ENCODE measurements at regions not wholly inside any gene's neighbourhood (a gene's known extent, or its start where the extent isn't known, plus 50 kb on each side); places are given as distances from the start of the nearest gene placed in this dataset.
"Not testable (repeated sequence)": the region's sequence is repeated elsewhere in the genome, so short reads cannot be mapped to it uniquely, and the experiment has no call there.

GRCh38 chr15:87722941-87723691, 533.4 kb downstream of the NTRK3 start:
- Mint-ChIP-seq H3K4me1 (ENCODE audit: low read depth) (no peaks in the 10 kb centered on the region), H3K9me3 (no peaks in the 10 kb centered on the region), H3K36me3 (ENCODE audit: low read depth) (no peaks in the 10 kb centered on the region), H3K27me3 (peaks cover 2% of the 10 kb centered on the region), H3K27ac (no peak overlapping the region), H3K4me3 (no peak overlapping the region)
- no peak for DNase-seq

DNA sequence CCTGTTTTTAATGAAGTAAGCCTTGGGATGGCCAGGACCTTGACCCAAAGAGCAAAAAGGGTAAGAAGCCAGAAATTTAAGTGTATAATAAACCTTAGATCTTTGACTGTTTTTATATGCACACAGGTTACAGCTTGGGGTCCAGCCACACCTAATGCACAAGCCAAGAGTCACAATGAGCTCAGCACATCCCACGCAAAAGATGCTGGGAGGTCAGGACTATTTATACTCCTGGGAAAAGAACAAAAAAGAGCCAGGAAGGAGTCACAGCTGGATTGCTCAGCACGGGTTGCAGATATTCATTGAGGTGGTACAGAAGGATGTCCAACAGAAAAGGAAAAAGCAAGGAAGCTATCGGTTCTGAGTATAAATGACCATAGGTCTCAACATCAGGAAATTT, 536.3 kb downstream of the NTRK3 start:
- Mint-ChIP-seq H3K27me3 (peaks cover 2% of the 10 kb centered on the region), H3K9me3 (no peaks in the 10 kb centered on the region), H3K4me1 (ENCODE audit: low read depth) (no peaks in the 10 kb centered on the region), H3K36me3 (ENCODE audit: low read depth) (no peaks in the 10 kb centered on the region), H3K4me3 (no peak overlapping the region), H3K27ac (no peak overlapping the region)
- DNase-seq = no peak

GRCh38 chr15:87716422-87716821, 540.1 kb downstream of the NTRK3 start:
- Mint-ChIP-seq H3K27me3 (no peaks in the 10 kb centered on the region), H3K9me3 (no peaks in the 10 kb centered on the region), H3K27ac (no peak overlapping the region), H3K4me1 (ENCODE audit: low read depth) (no peaks in the 10 kb centered on the region), H3K4me3 (no peak overlapping the region), H3K36me3 (ENCODE audit: low read depth) (no peaks in the 10 kb centered on the region)
- no peak for DNase-seq

DNA sequence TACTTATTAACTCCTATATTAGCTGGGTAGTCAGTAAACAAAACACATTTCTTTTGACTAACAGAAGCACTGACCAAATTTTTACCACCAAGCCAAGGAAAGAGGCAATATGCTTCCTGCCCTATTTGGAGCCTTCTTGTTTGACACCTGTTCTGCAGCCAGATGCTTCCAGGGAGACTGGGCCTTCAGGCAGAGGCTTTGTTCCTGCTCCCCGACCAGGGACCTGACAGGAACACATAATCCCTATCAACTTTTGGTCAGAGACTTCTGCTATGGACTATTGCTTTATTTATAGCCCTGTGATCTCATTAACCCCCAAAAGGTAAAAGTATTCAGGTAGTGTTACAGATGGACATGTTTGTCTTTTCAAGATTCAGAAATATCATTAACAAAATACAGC, 541.3 kb downstream of the NTRK3 start:
- Mint-ChIP-seq H3K4me1 (ENCODE audit: low read depth) (no peaks in the 10 kb centered on the region), H3K27ac (no peak overlapping the region), H3K4me3 (no peak overlapping the region), H3K9me3 (no peaks in the 10 kb centered on the region), H3K27me3 (no peaks in the 10 kb centered on the region), H3K36me3 (ENCODE audit: low read depth) (no peaks in the 10 kb centered on the region)
- no peak for DNase-seq

DNA sequence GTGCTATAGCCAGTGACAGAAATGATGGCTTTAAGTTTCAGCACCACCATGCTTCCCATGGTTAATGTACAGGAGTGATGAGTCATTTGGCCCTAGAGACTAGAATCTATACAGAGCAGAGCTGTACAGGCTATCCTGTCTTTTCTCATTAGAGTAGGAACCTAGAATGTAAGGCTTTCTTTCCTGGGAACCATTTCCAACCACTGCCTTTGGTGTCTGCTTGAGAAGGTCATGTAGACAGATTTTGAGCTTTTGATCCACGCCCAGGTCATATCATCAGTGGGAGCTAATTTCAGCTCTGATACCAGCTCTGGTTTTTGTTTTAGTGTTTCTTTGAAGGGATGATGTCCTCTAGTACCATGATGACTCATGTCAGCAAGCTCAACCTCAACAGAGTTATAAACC, 543.1 kb downstream of the NTRK3 start:
- H3K4me3 Mint-ChIP-seq = no peak overlapping the region
- H3K4me1 Mint-ChIP-seq (ENCODE audit: low read depth) = no peaks in the 10 kb centered on the region
- no peak overlapping the region for H3K27ac Mint-ChIP-seq
- H3K9me3 Mint-ChIP-seq = no peaks in the 10 kb centered on the region
- H3K27me3 Mint-ChIP-seq = no peaks in the 10 kb centered on the region
- H3K36me3 Mint-ChIP-seq (ENCODE audit: low read depth) = no peaks in the 10 kb centered on the region
- no peak for DNase-seq

GRCh38 chr15:87712211-87712610, 544.3 kb downstream of the NTRK3 start:
- no peak for DNase-seq
- H3K4me1 Mint-ChIP-seq (ENCODE audit: low read depth) = no peaks in the 10 kb centered on the region
- H3K27me3 Mint-ChIP-seq = no peaks in the 10 kb centered on the region
- H3K27ac Mint-ChIP-seq = no peak overlapping the region
- no peak overlapping the region for H3K4me3 Mint-ChIP-seq
- H3K36me3 Mint-ChIP-seq (ENCODE audit: low read depth) = no peaks in the 10 kb centered on the region
- H3K9me3 Mint-ChIP-seq = no peaks in the 10 kb centered on the region

GRCh38 chr15:87711026-87711425, 545.5 kb downstream of the NTRK3 start:
- H3K4me3 Mint-ChIP-seq = no peak overlapping the region
- H3K27me3 Mint-ChIP-seq = no peaks in the 10 kb centered on the region
- no peaks in the 10 kb centered on the region for H3K4me1 Mint-ChIP-seq (ENCODE audit: low read depth)
- no peak overlapping the region for H3K27ac Mint-ChIP-seq
- DNase-seq = no peak
- H3K9me3 Mint-ChIP-seq = no peaks in the 10 kb centered on the region
- no peaks in the 10 kb centered on the region for H3K36me3 Mint-ChIP-seq (ENCODE audit: low read depth)

- Mint-ChIP-seq H3K36me3 (ENCODE audit: low read depth) (no peaks in the 10 kb centered on the region), H3K9me3 (no peaks in the 10 kb centered on the region), H3K27ac (no peak overlapping the region), H3K4me1 (ENCODE audit: low read depth) (no peaks in the 10 kb centered on the region), H3K4me3 (no peak overlapping the region), H3K27me3 (no peaks in the 10 kb centered on the region)
- no peak for DNase-seq
Measured at GRCh38 chr15:87710406-87710805, 546.1 kb downstream of the NTRK3 start.

DNA sequence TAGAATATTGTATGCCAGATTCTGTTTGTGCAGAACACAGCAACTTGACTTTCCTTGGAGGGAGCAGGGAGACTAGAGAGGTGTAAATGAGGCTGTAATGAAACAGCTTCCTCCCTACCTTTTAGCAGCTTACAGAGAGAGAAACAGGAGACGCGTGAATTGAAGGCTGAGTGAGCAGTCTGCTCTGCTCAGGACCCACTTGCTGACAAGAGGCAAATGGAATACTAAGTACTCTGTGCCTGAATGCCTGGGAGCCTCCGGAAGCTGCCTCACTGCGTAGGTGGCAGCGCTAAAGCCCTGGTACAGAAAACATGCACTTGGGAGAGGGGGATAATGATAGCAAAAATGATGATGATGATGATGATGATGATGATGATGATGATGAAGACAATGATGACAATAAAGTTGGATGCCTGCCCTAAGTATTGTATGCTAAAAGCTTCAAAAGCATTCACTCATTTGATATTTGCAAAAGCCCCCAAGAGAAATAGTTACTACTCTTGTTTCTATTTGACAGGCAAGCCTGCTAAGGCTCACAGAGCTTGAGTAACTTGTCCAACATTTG, 548.9 kb downstream of the NTRK3 start:
- H3K9me3 Mint-ChIP-seq = no peaks in the 10 kb centered on the region
- H3K27me3 Mint-ChIP-seq = no peaks in the 10 kb centered on the region
- no peak for DNase-seq
- no peaks in the 10 kb centered on the region for H3K36me3 Mint-ChIP-seq (ENCODE audit: low read depth)
- no peak overlapping the region for H3K4me3 Mint-ChIP-seq
- H3K4me1 Mint-ChIP-seq (ENCODE audit: low read depth) = no peaks in the 10 kb centered on the region
- H3K27ac Mint-ChIP-seq = no peak overlapping the region

- H3K36me3 Mint-ChIP-seq (ENCODE audit: low read depth) = no peaks in the 10 kb centered on the region
- no peaks in the 10 kb centered on the region for H3K9me3 Mint-ChIP-seq
- H3K27me3 Mint-ChIP-seq = no peaks in the 10 kb centered on the region
- no peaks in the 10 kb centered on the region for H3K4me1 Mint-ChIP-seq (ENCODE audit: low read depth)
- H3K4me3 Mint-ChIP-seq = no peak overlapping the region
- no peak for DNase-seq
- H3K27ac Mint-ChIP-seq = no peak overlapping the region
Measured at GRCh38 chr15:87707071-87707470, 549.5 kb downstream of the NTRK3 start.

DNA sequence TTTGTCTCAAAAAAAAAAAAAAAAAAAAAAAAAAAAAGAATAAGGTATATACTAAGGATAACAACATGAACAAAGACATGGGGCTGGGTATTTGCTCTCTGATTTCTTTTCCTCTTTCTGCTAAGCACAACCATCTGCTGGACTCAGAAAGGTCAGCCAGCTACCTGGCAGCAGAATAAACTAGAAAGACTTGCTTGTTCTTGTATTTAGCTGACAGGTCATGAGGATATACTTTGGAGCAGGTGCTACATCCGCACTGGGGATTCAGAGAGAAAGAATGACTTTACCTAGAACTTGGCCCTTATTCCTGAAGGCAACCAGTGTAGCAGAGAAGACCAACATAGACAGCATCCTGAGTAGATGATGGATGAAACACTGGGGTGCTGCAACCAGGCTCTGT, 550.5 kb downstream of the NTRK3 start:
- H3K27me3 Mint-ChIP-seq = no peaks in the 10 kb centered on the region
- no peaks in the 10 kb centered on the region for H3K4me1 Mint-ChIP-seq (ENCODE audit: low read depth)
- no peak for DNase-seq
- no peaks in the 10 kb centered on the region for H3K36me3 Mint-ChIP-seq (ENCODE audit: low read depth)
- no peak overlapping the region for H3K27ac Mint-ChIP-seq
- H3K4me3 Mint-ChIP-seq = no peak overlapping the region
- H3K9me3 Mint-ChIP-seq = no peaks in the 10 kb centered on the region

GRCh38 chr15:87704276-87704675, 552.3 kb downstream of the NTRK3 start:
- no peak for DNase-seq
- Mint-ChIP-seq H3K9me3 (no peaks in the 10 kb centered on the region), H3K27ac (no peak overlapping the region), H3K4me3 (no peak overlapping the region), H3K27me3 (no peaks in the 10 kb centered on the region), H3K36me3 (ENCODE audit: low read depth) (no peaks in the 10 kb centered on the region), H3K4me1 (ENCODE audit: low read depth) (no peaks in the 10 kb centered on the region)

DNA sequence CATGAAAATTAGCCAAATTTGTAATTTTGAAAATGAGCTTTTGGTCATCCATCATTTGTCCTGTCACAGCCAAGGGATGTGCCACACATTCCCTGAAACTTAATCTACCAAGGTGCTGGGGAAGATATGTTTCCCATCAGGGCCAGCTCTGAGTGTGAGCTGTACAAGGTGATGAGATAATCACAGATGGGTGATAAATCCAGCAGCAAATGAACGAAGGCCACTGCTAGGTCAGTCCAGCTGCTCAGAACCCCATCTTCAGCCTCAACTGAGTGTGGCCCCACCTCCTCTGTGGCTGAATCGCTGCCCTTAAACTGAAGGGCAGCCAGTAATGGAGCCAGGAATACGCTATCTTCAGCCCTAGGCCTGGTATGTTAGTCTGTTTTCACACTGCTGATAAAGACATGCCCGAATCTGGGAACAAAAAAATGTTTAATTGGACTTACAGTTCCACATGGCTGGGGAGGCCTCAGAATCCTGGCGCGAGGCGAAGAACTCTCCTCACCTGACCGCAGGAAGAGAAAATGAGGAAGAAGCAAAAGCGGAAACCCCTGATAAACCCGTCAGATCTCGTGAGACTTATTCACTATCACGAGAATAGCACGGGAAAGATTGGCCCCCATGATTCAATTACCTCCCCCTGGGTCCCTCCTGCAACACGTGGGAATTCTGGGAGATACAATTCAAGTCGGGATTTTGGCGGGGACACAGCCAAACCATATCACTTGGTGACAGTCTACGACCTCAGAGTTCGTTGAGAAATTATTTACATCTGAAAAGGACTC, 553.0 kb downstream of the NTRK3 start:
- Mint-ChIP-seq H3K27me3 (no peaks in the 10 kb centered on the region), H3K27ac (no peak overlapping the region), H3K9me3 (no peaks in the 10 kb centered on the region), H3K4me1 (ENCODE audit: low read depth) (no peaks in the 10 kb centered on the region), H3K36me3 (ENCODE audit: low read depth) (no peaks in the 10 kb centered on the region), H3K4me3 (no peak overlapping the region)
- DNase-seq = no peak

DNA sequence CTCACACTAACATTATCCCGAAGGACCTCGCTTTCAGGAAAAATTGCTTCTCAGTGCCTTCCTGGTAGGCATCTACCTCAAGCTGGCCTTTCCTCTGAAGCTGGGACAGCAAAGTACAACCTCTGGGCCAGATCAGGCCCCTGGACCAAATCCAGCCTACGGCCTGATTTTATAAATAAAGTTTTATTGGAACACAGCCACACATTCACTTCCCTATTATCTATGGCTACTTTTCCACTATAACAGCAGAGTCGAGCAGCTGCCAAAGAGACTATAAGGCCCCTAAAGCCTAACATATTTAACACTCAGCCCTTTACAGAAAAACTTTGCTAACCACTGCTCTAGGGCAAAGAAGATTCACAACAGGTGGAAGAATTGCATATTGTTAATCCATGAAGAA, 554.3 kb downstream of the NTRK3 start:
- no peak overlapping the region for H3K4me3 Mint-ChIP-seq
- no peaks in the 10 kb centered on the region for H3K4me1 Mint-ChIP-seq (ENCODE audit: low read depth)
- H3K9me3 Mint-ChIP-seq = no peaks in the 10 kb centered on the region
- H3K27ac Mint-ChIP-seq = no peak overlapping the region
- no peaks in the 10 kb centered on the region for H3K27me3 Mint-ChIP-seq
- H3K36me3 Mint-ChIP-seq (ENCODE audit: low read depth) = no peaks in the 10 kb centered on the region
- DNase-seq = no peak

GRCh38 chr15:87698467-87698866, 558.1 kb downstream of the NTRK3 start:
- not testable (repeated sequence) for H3K27me3 Mint-ChIP-seq; H3K4me3 Mint-ChIP-seq; DNase-seq; H3K27ac Mint-ChIP-seq; H3K4me1 Mint-ChIP-seq (ENCODE audit: low read depth); H3K36me3 Mint-ChIP-seq (ENCODE audit: low read depth); H3K9me3 Mint-ChIP-seq
